Endothelial cell of umbilical vein (primary cell): ENCODE measurements at regions not wholly inside any gene's neighbourhood (a gene's known extent, or its start where the extent isn't known, plus 50 kb on each side); places are given as distances from the start of the nearest gene placed in this dataset.

ENCODE experiments used
- BruUV-seq: library from RNA; stranded (reverse); fragments of 400-500 nt; replicated peaks from 2 replicates; lab custom pipeline; 2021; lab: Mats Ljungman, UMichigan
- CTCF ChIA-PET: fragments of 300-600, 350-600 bp; sonication (Branson Sonifier 250); formaldehyde crosslinking; loops from one replicate; lab custom pipeline; 2021; ENCODE audit warnings: antibody characterized with exemption, inconsistent platforms; lab: Charles Lee
- POLR2A ChIA-PET: fragments of 300-600, 350-600 bp; sonication (Branson Sonifier 250); formaldehyde crosslinking; loops from one replicate; lab custom pipeline; 2021; ENCODE audit warnings: antibody characterized with exemption, inconsistent platforms; lab: Charles Lee
- DNase-seq: peaks from one replicate; pipeline ENCODE4 v3.0.0-alpha.2; 2011; ENCODE audit warnings: low read depth, low spot score
- FAIRE-seq: peaks from 2 replicates; lab custom pipeline; 2011; peaks lifted over from hg19 to GRCh38; lab: Jason Lieb, UNC
- H2AFZ ChIP-seq: 2 replicates; pipeline ENCODE4 v1.6.0; 2012; ENCODE audit warnings: low read depth, low read length, control low read depth, inconsistent platforms
- H3K27ac ChIP-seq: 2 replicates; pipeline ENCODE4 v1.5.1; 2011; ENCODE audit warnings: low read depth, mild to moderate bottlenecking, control low read depth, low read length, moderate library complexity; ENCODE audit not compliant: insufficient read depth
- H3K27me3 ChIP-seq, 2 experiments: 2 replicates each; pipeline versions ENCODE4 v1.6.0 to v1.6.1; 2011; ENCODE audit warnings: low read length in 2 of 2, mixed read lengths in 1 of 2; ENCODE audit not compliant: control insufficient read depth in 2 of 2, insufficient read depth in 2 of 2
- H3K36me3 ChIP-seq, 2 experiments: 2 replicates in 1 of 2; 3 replicates in 1 of 2; pipeline ENCODE4 v1.5.1; 2011; ENCODE audit warnings: low read length in 2 of 2, mild to moderate bottlenecking in 1 of 2, moderate library complexity in 1 of 2; ENCODE audit not compliant: control insufficient read depth in 2 of 2, insufficient read depth in 2 of 2; ENCODE audit errors: extremely low read depth in 1 of 2
- H3K4me1 ChIP-seq: 3 replicates; pipeline ENCODE4 v1.5.1; 2011; ENCODE audit warnings: mild to moderate bottlenecking, low read length; ENCODE audit not compliant: control insufficient read depth, insufficient read depth; ENCODE audit errors: extremely low read depth
- H3K4me2 ChIP-seq: 2 replicates; pipeline ENCODE4 v1.6.1; 2011; ENCODE audit warnings: low read length, control low read depth, mixed read lengths; ENCODE audit not compliant: insufficient read depth
- H3K4me3 ChIP-seq, 3 experiments: fragments of 200-600 bp in 1 of 3; sonication (generic), shearing (Covaris generic) in 1 of 3; replicated peaks in 1 of 3; 2 replicates each; pipeline ENCODE4 v1.5.1; 2011 to 2016; ENCODE audit warnings: control low read depth in 3 of 3, low read length in 3 of 3, mild to moderate bottlenecking in 2 of 3, inconsistent platforms in 1 of 3, low read depth in 1 of 3, moderate library complexity in 1 of 3; ENCODE audit not compliant: insufficient read depth in 1 of 3
- H3K79me2 ChIP-seq: 2 replicates; pipeline ENCODE4 v1.6.0; 2012; ENCODE audit warnings: low read length, inconsistent platforms; ENCODE audit not compliant: control insufficient read depth, insufficient read depth
- H3K9ac ChIP-seq: replicated peaks from 2 replicates; pipeline ENCODE3; 2011; ENCODE audit warnings: low read length, control low read depth; ENCODE audit not compliant: insufficient read depth; ENCODE audit errors: extremely low read depth
- H3K9me1 ChIP-seq: replicated peaks from 3 replicates; pipeline ENCODE4 v1.6.0; 2011; ENCODE audit warnings: mild to moderate bottlenecking, low read length; ENCODE audit not compliant: control insufficient read depth, insufficient read depth; ENCODE audit errors: extremely low read depth
- H3K9me3 ChIP-seq: replicated peaks from 2 replicates; pipeline ENCODE4 v1.5.1; 2012; ENCODE audit warnings: low read length, inconsistent platforms; ENCODE audit not compliant: control insufficient read depth, insufficient read depth
- H4K20me1 ChIP-seq: replicated peaks from 2 replicates; pipeline ENCODE3; 2011; ENCODE audit warnings: mild to moderate bottlenecking, low read length; ENCODE audit not compliant: control insufficient read depth, insufficient read depth; ENCODE audit errors: extremely low read depth
- CTCF ChIP-seq, 2 donors: IDR thresholded peaks; 1 replicate in 1 of 2; 2 replicates in 1 of 2; pipeline ENCODE4 v1.5.1; 2011; ENCODE audit warnings: low read length in 2 of 2, mild to moderate bottlenecking in 2 of 2, moderate library complexity in 2 of 2, control low read depth in 1 of 2, inconsistent platforms in 1 of 2, low read depth in 1 of 2; ENCODE audit not compliant: insufficient read depth in 1 of 2; ENCODE audit errors: extremely low read depth in 1 of 2
- EZH2 ChIP-seq: IDR thresholded peaks from 2 replicates; pipeline ENCODE4 v1.6.1; 2012; ENCODE audit warnings: borderline replicate concordance, low read depth, mild to moderate bottlenecking, moderate library complexity, low read length, inconsistent platforms; ENCODE audit not compliant: severe bottlenecking
- FOS ChIP-seq: IDR thresholded peaks from 2 replicates; pipeline ENCODE4 v1.6.1; 2011; ENCODE audit warnings: mild to moderate bottlenecking, low read length, moderate library complexity, borderline replicate concordance; ENCODE audit not compliant: insufficient read depth
- GATA2 ChIP-seq: IDR thresholded peaks from 2 replicates; pipeline ENCODE4 v1.7.0; 2011; ENCODE audit warnings: low read depth, mild to moderate bottlenecking, moderate library complexity, mixed read lengths, low read length; ENCODE audit not compliant: insufficient read length, insufficient read depth
- JUN ChIP-seq: IDR thresholded peaks from 2 replicates; pipeline ENCODE4 v1.6.1; 2011; ENCODE audit warnings: borderline replicate concordance, low read depth; ENCODE audit not compliant: insufficient read length, insufficient read depth
- MAX ChIP-seq: IDR thresholded peaks from 2 replicates; pipeline ENCODE4 v1.6.1; 2011; ENCODE audit not compliant: insufficient read depth, insufficient read length
- MYC ChIP-seq: IDR thresholded peaks from one replicate; pipeline ENCODE4 v1.6.1; 2011; ENCODE audit warnings: mild to moderate bottlenecking, low read depth, low read length
- POLR2A ChIP-seq: IDR thresholded peaks from 2 replicates; pipeline ENCODE4 v1.6.1; 2012; ENCODE audit warnings: low read depth, mild to moderate bottlenecking, control low read depth, low read length
- POLR2AphosphoS5 ChIP-seq: IDR thresholded peaks from 2 replicates; pipeline ENCODE4 v1.6.1; 2012; ENCODE audit warnings: low read depth, mild to moderate bottlenecking, control low read depth, low read length, moderate library complexity; ENCODE audit not compliant: insufficient read depth
- dilution Hi-C: fragments of 300-500 bp; cut with MboI; formaldehyde crosslinking; loops from one replicate; pipeline ENCODE4 v1.15.0; 2019; ENCODE audit warnings: low sequenced_read_pairs; ENCODE audit not compliant: extremely low pct_ligation_motif_present
- intact Hi-C: fragments of 100-400 bp; cut with micrococcal nuclease; formaldehyde crosslinking; loops from one replicate; pipeline ENCODE4 v1.10.0; 2022

GRCh38 chr10:118496525-118496924 lies 98.9 kb downstream of the PRLHR start:
- H3K27ac ChIP-seq: no peak overlapping the region
- no peaks in the 10 kb centered on the region for H3K4me1 ChIP-seq
- no peak overlapping the region for H3K9ac ChIP-seq
- H3K79me2 ChIP-seq: no peaks in the 10 kb centered on the region
- no TSS peak for BruUV-seq
- FAIRE-seq: no peak
- no peaks in the 10 kb centered on the region for H4K20me1 ChIP-seq
- no peak overlapping the region for H3K4me2 ChIP-seq
- no peak overlapping the region for H2AFZ ChIP-seq
- no peaks in the 10 kb centered on the region for H3K9me3 ChIP-seq
- TF ChIP-seq FOS: no peak
- TF ChIP-seq JUN: no peak
- POLR2A ChIA-PET: no interaction called here
- dilution Hi-C loops (no loop called here), intact Hi-C loops (no loop called here)
- CTCF ChIA-PET: no interaction called here
- H3K9me1 ChIP-seq: no peaks in the 10 kb centered on the region
- DNase-seq: no peak
- no peak overlapping the region for H3K4me3 ChIP-seq
- no peaks in the 10 kb centered on the region for H3K27me3 ChIP-seq
- H3K36me3 ChIP-seq: no peaks in the 10 kb centered on the region

GRCh38 chr10:118495499-118495898 lies 99.9 kb downstream of the PRLHR start:
- H3K36me3 ChIP-seq: no peaks in the 10 kb centered on the region
- no peaks in the 10 kb centered on the region for H3K9me3 ChIP-seq
- ChIA-PET POLR2A (no interaction called here), CTCF (no interaction called here)
- no peak overlapping the region for H3K4me3 ChIP-seq
- no peak overlapping the region for H3K9ac ChIP-seq
- H3K9me1 ChIP-seq: no peaks in the 10 kb centered on the region
- H3K4me1 ChIP-seq: no peaks in the 10 kb centered on the region
- FAIRE-seq: no peak
- H3K4me2 ChIP-seq: no peak overlapping the region
- no TSS peak for BruUV-seq
- no peaks in the 10 kb centered on the region for H3K27me3 ChIP-seq
- dilution Hi-C loops: no loop called here
- H3K79me2 ChIP-seq: no peaks in the 10 kb centered on the region
- TF ChIP-seq FOS: no peak
- no peak for TF ChIP-seq GATA2
- no peak for TF ChIP-seq POLR2AphosphoS5
- TF ChIP-seq MAX: no peak
- no peak for TF ChIP-seq POLR2A
- no peak for TF ChIP-seq MYC
- TF ChIP-seq CTCF (IDR thresholded peaks at IDR 0.05; ENCODE audit: extremely low read depth in 1 of 2, insufficient read depth in 1 of 2, low read depth in 1 of 2, low read length in 2 of 2): no peak
- no peak for TF ChIP-seq JUN
- TF ChIP-seq EZH2: no peak
- no peak overlapping the region for H2AFZ ChIP-seq
- no peak overlapping the region for H3K27ac ChIP-seq
- no peaks in the 10 kb centered on the region for H4K20me1 ChIP-seq
- intact Hi-C loops: no loop called here
- no peak for DNase-seq
